HUDEP-2 (cell line): ENCODE measurements at regions not wholly inside any gene's neighbourhood (a gene's known extent, or its start where the extent isn't known, plus 50 kb on each side); places are given as distances from the start of the nearest gene placed in this dataset.

Source experiments
- DNase-seq, 76 experiments: peaks; one replicate each; lab custom pipeline; 2025; ENCODE audit not compliant: unreplicated experiment in 76 of 76; lab: John Stamatoyannopoulos, UW

GRCh38 chr1:209503196-209503595 lies 80.3 kb upstream of the CAMK1G start:
- DNase-seq = no peak

DNA sequence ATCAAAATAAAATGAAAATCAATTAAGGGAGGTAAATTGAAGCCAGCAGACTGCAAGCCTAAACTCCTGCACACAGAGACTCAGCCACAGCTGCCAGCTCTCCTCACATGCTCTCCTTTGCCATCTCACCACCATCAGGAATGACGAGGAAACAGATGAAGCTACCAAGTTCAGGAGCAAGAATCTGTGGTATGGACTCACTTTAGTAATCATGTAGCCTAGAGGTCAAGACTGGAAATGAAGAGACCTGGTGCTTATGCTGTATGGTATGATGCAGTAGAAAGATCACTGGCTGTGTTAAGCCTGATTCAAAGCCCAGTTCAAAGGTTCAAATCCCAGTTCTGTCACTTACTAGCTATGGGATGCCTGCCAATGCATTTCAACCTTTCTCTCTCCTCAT lies 78.9 kb upstream of the CAMK1G start:
- no peak for DNase-seq

DNA sequence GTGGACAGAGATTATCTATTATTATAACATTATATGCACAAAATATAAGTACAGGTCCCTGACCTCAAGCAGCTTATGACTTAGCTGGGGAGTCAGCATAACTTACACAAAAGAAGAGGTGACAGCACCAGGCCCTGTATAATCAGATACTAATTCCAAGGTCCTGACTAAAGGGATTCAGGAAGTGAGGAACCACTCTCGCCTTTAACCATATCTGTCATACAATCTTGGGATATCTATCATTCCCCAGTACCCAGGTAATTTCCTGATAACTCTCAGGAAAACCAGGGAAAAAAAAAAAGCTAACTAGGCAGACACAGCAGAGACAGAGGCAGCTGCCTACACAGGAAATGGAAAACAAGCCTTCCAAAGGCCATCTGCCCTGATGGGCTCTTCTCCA lies 78.5 kb upstream of the CAMK1G start:
- DNase-seq = no peak

DNA sequence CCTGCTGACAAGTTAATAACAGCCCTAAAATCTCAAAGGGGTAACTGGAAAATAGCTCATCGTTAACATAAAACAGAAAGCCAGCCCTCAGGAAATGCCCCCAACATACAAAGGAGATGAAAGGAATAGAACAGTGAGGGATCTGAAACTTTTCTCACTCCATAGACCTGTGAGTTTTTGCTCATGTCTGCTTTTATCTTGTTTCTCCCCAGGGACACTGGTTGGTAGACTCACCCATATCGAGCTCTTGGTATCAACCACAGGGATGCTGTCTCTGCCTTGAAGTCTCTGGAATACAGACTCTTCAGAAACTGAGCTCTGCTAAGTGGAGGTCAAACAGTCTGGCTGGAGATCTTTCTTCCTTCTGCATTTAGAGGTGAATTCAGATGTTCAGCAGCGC lies 77.4 kb upstream of the CAMK1G start:
- no peak for DNase-seq

DNA sequence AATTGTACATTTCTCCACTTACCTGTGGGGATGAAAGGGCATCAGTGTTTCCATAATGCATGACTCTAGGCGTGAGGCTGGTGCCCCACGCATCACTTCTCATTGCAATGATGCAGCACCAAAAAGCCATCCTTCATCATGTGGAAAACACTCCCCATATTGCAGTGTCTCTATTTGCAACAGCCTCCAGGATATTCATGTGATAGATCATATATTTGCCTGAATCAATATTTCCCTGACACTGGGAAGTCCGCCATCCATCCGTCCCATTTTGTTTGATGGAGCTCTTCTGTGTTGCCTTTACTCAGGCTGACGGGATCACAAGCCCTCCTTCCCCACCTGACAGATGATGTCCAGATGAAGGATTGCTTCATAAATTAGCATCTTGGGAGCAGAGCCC lies 74.5 kb upstream of the CAMK1G start:
- DNase-seq = no peak

GRCh38 chr1:209510063-209510462 lies 73.5 kb upstream of the CAMK1G start:
- DNase-seq = no peak

GRCh38 chr1:209511169-209511568 lies 72.3 kb upstream of the CAMK1G start:
- no peak for DNase-seq

DNA sequence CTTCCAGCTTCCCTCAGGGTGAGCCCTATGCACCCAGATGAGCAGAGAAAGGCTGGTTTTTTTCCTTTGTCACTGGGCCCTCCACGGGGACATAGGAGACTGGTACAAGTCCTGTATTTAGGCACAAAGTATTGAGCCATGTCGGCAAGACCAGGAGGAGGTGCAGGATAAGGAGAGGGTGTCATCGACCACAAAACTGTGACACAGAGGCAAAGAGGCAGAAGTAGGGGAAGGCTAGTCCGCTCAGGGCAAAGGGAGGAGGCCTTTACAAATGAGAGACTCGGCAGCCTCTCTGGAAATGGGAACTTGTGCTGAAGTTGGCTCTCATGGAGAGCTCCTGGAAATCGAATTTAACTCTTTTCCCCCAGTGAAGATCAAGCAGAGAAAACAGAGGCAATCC lies 70.7 kb upstream of the CAMK1G start:
- no peak for DNase-seq

DNA sequence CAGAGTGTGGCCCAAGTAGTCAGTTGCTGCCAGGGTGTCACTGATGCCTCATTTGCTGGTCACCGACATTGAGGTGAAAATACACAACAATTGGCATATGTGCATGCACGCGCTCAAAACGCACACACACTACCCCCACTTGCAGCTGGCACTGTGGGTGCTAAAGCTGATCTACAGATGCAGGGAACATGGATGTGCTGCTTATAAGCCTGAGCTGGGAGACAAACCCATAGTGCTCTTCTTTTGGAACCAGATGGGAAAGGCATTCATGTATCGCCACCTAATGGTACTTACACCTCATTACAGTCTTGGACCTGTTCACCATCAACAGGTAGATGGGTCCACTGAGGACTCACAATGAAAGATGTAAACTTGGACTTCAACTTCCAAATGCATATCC lies 70.3 kb upstream of the CAMK1G start:
- peak in 10 of 76 experiments; percentile 0 to 32 (median 6) for DNase-seq

DNA sequence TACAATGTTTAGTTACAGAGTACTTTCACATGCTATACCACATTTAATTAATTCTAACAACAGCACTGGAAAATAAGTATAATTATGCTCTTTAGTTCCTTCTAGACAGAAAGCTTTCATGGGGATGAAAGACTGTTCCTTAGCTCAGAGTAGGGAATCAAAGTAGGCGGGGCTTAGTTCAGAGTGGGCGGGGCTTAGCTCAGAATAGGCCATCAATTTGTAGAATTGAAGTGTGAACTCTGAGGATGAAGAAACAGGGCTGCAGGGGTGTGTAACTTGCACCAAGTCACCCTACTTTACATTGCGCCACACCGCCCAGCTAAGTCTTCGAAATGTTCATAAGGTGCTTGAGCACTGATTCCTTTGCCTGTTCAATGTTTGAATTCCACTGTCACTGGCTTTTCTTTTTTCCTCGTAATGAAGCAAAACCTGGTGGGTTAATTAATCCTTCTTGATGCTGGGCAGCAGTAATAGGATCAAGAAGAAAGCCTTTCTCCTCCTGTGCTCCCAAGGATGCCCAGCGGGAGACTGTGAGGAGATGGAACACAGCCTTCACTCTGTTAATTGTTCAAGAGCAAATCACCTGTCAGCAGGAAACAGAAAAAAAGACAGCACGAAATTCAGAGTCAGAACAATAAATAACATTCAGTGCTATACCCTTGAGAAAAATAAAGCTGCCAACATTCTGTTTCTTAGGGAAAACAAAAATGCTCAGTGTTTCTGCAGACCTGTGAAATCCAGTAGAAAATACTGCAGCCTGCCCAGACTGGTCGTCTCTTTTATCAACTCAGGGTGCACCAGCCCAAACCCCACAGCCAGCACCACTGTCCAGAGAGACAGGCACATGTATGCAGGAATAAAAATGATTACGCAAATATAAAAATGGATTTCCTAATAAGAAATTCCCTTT lies 66.5 kb upstream of the CAMK1G start:
- no peak for DNase-seq

DNA sequence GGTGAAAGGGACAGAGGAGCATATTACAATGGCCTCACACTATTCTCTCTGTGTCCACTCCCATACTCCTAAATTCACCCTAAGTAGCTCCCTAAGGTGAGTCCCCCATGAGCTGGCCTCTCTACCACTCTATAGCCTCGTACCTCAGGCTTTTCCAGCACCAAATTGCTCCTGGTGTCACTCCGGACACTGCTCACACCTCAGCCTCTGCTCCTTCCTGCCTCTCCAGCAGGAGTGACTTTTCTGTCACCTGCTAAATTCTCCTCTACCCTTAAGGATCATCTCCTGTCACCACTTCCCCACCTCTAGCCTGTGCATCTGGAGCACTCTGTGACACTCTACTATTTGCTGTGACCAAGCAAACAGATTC lies 65.8 kb upstream of the CAMK1G start:
- DNase-seq = no peak

DNA sequence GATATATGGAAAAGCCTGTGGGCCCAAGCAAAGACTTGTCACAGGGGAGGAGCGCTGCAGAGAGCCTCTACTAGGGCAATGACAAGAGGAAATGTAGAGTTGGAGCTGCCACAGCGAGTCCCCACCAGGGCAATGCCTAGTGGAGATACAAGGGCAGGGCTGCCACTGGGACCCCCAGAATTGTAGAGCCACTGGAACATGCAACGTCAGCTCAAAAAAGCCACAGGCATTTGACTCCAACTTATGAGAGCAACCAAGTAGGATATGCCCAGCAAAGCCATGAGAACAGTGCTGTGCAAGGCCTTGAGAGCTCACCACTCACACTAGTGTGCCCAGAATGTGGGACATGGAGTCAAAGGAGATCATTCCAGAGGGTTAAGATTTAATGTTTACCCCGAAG lies 63.7 kb upstream of the CAMK1G start:
- no peak for DNase-seq

- no peak for DNase-seq
These were observed 60.7 kb upstream of the CAMK1G start for GRCh38 chr1:209522826-209523225.

DNA sequence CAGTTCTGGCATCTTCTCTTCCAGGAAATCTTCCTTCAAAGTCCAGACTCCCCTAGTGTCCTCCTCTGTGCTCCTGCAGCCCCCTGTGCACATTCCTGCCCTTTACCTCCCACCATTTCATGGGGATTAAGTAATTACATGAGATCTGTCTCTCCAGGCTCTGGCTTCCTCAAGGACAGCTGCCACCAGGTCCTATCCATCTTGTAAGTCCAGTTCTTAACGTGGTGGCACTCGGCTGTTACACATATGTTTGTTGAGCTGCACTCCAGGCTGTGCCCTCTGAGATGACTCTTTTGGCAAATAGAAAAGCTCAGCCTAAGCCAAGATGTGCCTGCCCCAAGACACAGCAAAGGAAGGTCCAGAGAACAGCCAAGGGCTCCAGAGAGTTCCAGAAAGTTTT lies 57.4 kb upstream of the CAMK1G start:
- no peak for DNase-seq

GRCh38 chr1:209527372-209527771 lies 56.1 kb upstream of the CAMK1G start:
- DNase-seq = no peak

- DNase-seq = no peak
These were observed 55.4 kb upstream of the CAMK1G start for GRCh38 chr1:209527993-209528717.

- DNase-seq = no peak
These were observed 54.3 kb upstream of the CAMK1G start for GRCh38 chr1:209529233-209529632.

- no peak for DNase-seq
These were observed 52.5 kb upstream of the CAMK1G start for GRCh38 chr1:209531006-209531405.

- DNase-seq = no peak
These were observed 52.0 kb upstream of the CAMK1G start for GRCh38 chr1:209531549-209531948.
